ENCODE measurements at regions not wholly inside any gene's neighbourhood (a gene's known extent, or its start where the extent isn't known, plus 50 kb on each side); places are given as distances from the start of the nearest gene placed in this dataset.
"Not testable (repeated sequence)": the region's sequence is repeated elsewhere in the genome, so short reads cannot be mapped to it uniquely, and the experiment has no call there.

DNA sequence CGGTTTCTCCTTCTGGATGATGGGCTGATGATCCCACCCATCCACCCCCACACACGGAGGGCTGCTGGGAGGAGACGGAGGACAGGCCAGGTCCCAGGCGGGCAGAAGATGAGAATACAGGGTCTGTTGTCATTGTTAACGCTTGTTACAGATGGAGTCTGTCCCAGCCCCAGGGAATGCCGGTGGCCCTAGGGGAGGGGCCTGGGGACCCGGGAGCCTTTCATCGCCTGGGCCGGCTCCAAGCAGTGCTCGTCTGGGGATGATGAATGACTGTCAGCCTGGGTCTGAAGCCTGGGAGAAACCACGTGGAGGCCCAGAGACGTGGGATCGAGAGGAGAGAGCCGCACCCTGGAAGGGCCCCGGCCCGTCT, 69.2 kb downstream of the UNCX start:
- no peak overlapping the region for H3K27ac ChIP-seq
- no peak for TF ChIP-seq CTCF (conservative IDR thresholded peaks at IDR 0.05)

GRCh38 chr7:1302936-1303335, 70.3 kb downstream of the UNCX start:
- no peak overlapping the region for H3K27ac ChIP-seq
- no peak for TF ChIP-seq CTCF (conservative IDR thresholded peaks at IDR 0.05)

- not testable (repeated sequence) for H3K27ac ChIP-seq
These were observed 71.3 kb downstream of the UNCX start for GRCh38 chr7:1304011-1304410.

GRCh38 chr7:1305873-1306272, 73.2 kb downstream of the UNCX start:
- no peak overlapping the region for H3K27ac ChIP-seq
- no peak for TF ChIP-seq CTCF (conservative IDR thresholded peaks at IDR 0.05)

DNA sequence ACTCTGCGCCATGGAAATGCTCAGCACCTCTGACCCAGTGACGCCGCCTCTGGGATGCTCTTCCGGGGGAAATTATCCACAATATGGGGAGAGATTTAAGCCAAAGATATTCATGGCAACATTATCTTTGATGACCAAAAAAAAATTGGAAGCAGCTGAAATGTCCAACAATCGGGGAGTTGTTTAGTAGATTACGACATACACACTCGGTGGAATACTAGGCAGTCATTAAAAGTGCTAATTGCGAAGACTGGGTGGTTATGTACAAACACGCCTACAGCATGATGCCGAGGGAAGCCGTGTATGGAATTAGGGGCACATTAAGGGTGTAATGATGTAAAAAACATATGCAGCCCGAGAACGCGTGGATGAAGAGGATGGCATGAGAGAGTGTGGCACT, 75.2 kb downstream of the UNCX start:
- H3K27ac ChIP-seq: no peak overlapping the region
- TF ChIP-seq CTCF (conservative IDR thresholded peaks at IDR 0.05): no peak

DNA sequence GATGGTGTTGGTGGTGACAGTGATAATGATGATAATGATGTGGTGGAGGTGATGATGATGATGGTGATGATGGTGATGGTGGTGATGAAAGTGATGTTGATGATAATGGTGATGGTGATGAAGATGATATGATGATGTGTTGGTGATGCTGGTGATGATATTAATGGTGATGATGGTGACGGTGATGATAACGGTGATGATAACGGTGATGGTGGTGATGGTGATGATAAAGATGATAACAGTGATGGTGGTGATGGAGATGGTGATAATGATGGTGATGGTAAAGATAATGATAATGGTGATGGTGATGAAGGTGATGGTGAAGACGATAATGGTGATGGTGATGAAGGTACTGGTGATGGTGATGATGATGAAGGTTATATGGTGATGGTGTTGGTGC, 76.6 kb downstream of the UNCX start:
- no peak overlapping the region for H3K27ac ChIP-seq
- no peak for TF ChIP-seq CTCF (conservative IDR thresholded peaks at IDR 0.05)

DNA sequence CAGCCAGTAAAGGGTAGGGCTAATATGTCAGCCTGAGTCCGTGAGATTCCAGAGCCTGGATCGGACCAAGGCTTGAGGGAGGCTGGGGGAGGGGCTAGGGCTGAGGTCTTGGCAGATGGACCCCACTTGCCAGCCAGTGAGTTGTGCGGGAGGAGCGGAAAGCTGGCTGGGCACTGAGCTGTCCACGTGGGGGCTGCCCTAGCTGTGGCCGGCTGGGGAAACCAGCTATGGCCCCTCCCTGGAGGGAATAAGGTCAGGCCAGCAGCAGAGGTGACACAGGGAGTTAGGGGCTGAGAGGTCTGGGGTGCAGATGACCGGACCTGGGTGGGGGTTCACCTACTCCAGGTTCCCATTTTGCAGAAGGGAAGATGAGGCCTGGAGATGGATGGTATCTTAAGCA, 77.3 kb downstream of the UNCX start:
- TF ChIP-seq CTCF (conservative IDR thresholded peaks at IDR 0.05): no peak
- H3K27ac ChIP-seq: no peak overlapping the region

GRCh38 chr7:1310936-1311335, 78.3 kb downstream of the UNCX start:
- TF ChIP-seq CTCF (conservative IDR thresholded peaks at IDR 0.05): no peak
- no peak overlapping the region for H3K27ac ChIP-seq
